MM.1S (cell line): ENCODE measurements at regions not wholly inside any gene's neighbourhood (a gene's known extent, or its start where the extent isn't known, plus 50 kb on each side); places are given as distances from the start of the nearest gene placed in this dataset.

Source experiments
- DNase-seq: peaks from one replicate; pipeline ENCODE4 v3.0.0-alpha.2; 2015
- H2AFZ ChIP-seq: fragments of 300-600 bp; sonication (generic); 2 replicates; pipeline ENCODE4 v1.6.0; 2016; ENCODE audit warnings: antibody characterized with exemption, low read length
- H3F3A ChIP-seq: fragments of 300-600 bp; sonication (generic); 2 replicates; pipeline ENCODE4 v1.6.1; 2016; ENCODE audit warnings: mild to moderate bottlenecking, antibody characterized with exemption, low read length, moderate library complexity, mixed read lengths; ENCODE audit not compliant: insufficient read depth
- H3K27ac ChIP-seq: fragments of 300-600 bp; sonication (generic); 2 replicates; pipeline ENCODE4 v1.5.1; 2016; ENCODE audit warnings: mild to moderate bottlenecking, low read length
- H3K27me3 ChIP-seq: fragments of 300-600 bp; sonication (generic); replicated peaks from 2 replicates; pipeline ENCODE4 v1.6.0; 2016; ENCODE audit warnings: low read length; ENCODE audit not compliant: insufficient read depth
- H3K36me3 ChIP-seq: fragments of 300-600 bp; sonication (generic); replicated peaks from 2 replicates; pipeline ENCODE4 v1.6.1; 2016; ENCODE audit warnings: mild to moderate bottlenecking, low read length, mixed read lengths; ENCODE audit not compliant: insufficient read depth
- H3K4me1 ChIP-seq: fragments of 300-600 bp; sonication (generic); 2 replicates; pipeline ENCODE4 v1.6.1; 2016; ENCODE audit warnings: low read length, mixed read lengths
- H3K4me2 ChIP-seq: fragments of 300-600 bp; sonication (generic); 2 replicates; pipeline ENCODE4 v1.6.0; 2016; ENCODE audit warnings: low read depth, low read length
- H3K4me3 ChIP-seq: fragments of 300-600 bp; sonication (generic); 2 replicates; pipeline ENCODE4 v1.5.1; 2016; ENCODE audit warnings: low read length, mixed read lengths
- H3K79me2 ChIP-seq: fragments of 300-600 bp; sonication (generic); 2 replicates; pipeline ENCODE4 v1.6.1; 2016; ENCODE audit warnings: mixed run types, low read length, mixed read lengths
- H3K9ac ChIP-seq: fragments of 300-600 bp; sonication (generic); 2 replicates; pipeline ENCODE4 v1.6.1; 2016; ENCODE audit warnings: low read length, mixed read lengths
- H3K9me2 ChIP-seq: fragments of 300-600 bp; sonication (generic); replicated peaks from 2 replicates; pipeline ENCODE4 v1.6.1; 2016; ENCODE audit warnings: mild to moderate bottlenecking, low read length, mixed read lengths; ENCODE audit not compliant: insufficient read depth
- H3K9me3 ChIP-seq: fragments of 300-600 bp; sonication (generic); replicated peaks from 2 replicates; pipeline ENCODE4 v1.6.1; 2016; ENCODE audit warnings: mild to moderate bottlenecking, low read length, mixed read lengths; ENCODE audit not compliant: insufficient read depth
- H4K20me1 ChIP-seq: fragments of 300-600 bp; sonication (generic); 2 replicates; pipeline ENCODE4 v1.6.1; 2016; ENCODE audit warnings: mild to moderate bottlenecking, low read length, moderate library complexity, mixed read lengths; ENCODE audit not compliant: insufficient read depth
- EZH2 ChIP-seq: fragments of 300-600 bp; sonication (generic); optimal IDR thresholded peaks from 2 replicates; pipeline ENCODE3; 2017; ENCODE audit warnings: low read depth, mild to moderate bottlenecking, antibody characterized with exemption, low read length, mixed read lengths
- EZH2phosphoT487 ChIP-seq: fragments of 300-600 bp; sonication (generic); IDR thresholded peaks from 2 replicates; pipeline ENCODE4 v1.6.1; 2018; ENCODE audit warnings: antibody characterized with exemption, low read length
- TF ChIP-seq, protein P1 (sequence below): fragments of 300-600 bp; sonication (generic); IDR thresholded peaks from 2 replicates; pipeline ENCODE4 v1.5.1; 2016; ENCODE audit warnings: antibody characterized with exemption, low read length, mixed read lengths

DNA sequence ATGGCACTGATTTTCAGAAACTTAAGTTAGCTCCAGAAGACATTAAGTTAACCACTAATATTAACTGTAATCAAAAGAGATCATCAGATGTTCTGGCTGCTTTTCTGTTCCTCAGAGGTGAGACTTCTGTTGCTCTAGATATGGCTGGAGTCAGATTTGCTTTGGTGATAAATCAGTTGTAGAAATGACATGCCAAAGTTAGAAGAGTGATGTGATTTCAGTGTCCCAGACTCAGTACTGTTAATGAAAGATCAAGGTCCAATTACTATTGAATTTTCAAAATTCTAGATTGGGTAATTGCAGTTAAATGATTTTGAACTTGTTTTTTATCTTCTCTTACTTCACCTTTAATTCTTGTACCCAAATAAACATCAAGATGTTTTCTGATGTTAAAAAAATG, 402.4 kb upstream of the SYNCRIP start:
- H3K4me1 ChIP-seq = no peaks in the 10 kb centered on the region
- no peak overlapping the region for H3K27ac ChIP-seq
- H4K20me1 ChIP-seq = no peaks in the 10 kb centered on the region
- no peak overlapping the region for H3K4me2 ChIP-seq
- no peak overlapping the region for H3K4me3 ChIP-seq
- no peaks in the 10 kb centered on the region for H3K9me3 ChIP-seq
- no peaks in the 10 kb centered on the region for H3K9me2 ChIP-seq
- H3K9ac ChIP-seq = no peak overlapping the region
- no peaks in the 10 kb centered on the region for H3F3A ChIP-seq
- TF ChIP-seq, protein P1, sequence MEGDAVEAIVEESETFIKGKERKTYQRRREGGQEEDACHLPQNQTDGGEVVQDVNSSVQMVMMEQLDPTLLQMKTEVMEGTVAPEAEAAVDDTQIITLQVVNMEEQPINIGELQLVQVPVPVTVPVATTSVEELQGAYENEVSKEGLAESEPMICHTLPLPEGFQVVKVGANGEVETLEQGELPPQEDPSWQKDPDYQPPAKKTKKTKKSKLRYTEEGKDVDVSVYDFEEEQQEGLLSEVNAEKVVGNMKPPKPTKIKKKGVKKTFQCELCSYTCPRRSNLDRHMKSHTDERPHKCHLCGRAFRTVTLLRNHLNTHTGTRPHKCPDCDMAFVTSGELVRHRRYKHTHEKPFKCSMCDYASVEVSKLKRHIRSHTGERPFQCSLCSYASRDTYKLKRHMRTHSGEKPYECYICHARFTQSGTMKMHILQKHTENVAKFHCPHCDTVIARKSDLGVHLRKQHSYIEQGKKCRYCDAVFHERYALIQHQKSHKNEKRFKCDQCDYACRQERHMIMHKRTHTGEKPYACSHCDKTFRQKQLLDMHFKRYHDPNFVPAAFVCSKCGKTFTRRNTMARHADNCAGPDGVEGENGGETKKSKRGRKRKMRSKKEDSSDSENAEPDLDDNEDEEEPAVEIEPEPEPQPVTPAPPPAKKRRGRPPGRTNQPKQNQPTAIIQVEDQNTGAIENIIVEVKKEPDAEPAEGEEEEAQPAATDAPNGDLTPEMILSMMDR = no peak
- TF ChIP-seq EZH2phosphoT487 (no peak), EZH2 (no peak)
- H3K79me2 ChIP-seq = no peaks in the 10 kb centered on the region
- no peak overlapping the region for H2AFZ ChIP-seq
- DNase-seq = no peak
- H3K36me3 ChIP-seq = no peaks in the 10 kb centered on the region
- no peaks in the 10 kb centered on the region for H3K27me3 ChIP-seq

DNA sequence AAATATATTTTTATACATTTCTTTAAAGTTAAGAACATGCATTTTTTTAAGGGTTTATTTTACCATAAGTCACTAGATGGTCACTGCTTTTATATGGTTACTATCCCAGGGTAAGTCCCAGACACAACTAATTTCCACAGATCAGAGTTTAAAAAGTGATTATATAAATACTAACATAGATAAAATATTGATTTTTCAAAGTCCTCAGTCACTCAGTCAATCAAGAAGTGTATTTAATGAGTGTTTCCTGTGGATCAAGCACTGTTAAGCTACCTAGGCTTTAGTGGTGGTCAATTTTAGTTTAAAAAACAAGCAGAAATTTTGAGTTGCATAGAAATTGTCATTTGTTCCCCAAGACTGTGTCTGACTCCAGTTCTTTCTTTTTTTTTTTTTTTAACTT, 399.5 kb upstream of the SYNCRIP start:
- no peaks in the 10 kb centered on the region for H3K9me3 ChIP-seq
- no peaks in the 10 kb centered on the region for H3K27me3 ChIP-seq
- no peaks in the 10 kb centered on the region for H3K36me3 ChIP-seq
- H3K4me3 ChIP-seq = no peak overlapping the region
- no peak overlapping the region for H3K27ac ChIP-seq
- no peak overlapping the region for H3K9ac ChIP-seq
- no peaks in the 10 kb centered on the region for H4K20me1 ChIP-seq
- no peak overlapping the region for H3K4me2 ChIP-seq
- H2AFZ ChIP-seq = no peak overlapping the region
- TF ChIP-seq, protein P1 = no peak
- TF ChIP-seq EZH2phosphoT487 = no peak
- no peak for TF ChIP-seq EZH2
- no peaks in the 10 kb centered on the region for H3K9me2 ChIP-seq
- no peaks in the 10 kb centered on the region for H3F3A ChIP-seq
- H3K79me2 ChIP-seq = no peaks in the 10 kb centered on the region
- H3K4me1 ChIP-seq = no peaks in the 10 kb centered on the region
- DNase-seq = no peak

DNA sequence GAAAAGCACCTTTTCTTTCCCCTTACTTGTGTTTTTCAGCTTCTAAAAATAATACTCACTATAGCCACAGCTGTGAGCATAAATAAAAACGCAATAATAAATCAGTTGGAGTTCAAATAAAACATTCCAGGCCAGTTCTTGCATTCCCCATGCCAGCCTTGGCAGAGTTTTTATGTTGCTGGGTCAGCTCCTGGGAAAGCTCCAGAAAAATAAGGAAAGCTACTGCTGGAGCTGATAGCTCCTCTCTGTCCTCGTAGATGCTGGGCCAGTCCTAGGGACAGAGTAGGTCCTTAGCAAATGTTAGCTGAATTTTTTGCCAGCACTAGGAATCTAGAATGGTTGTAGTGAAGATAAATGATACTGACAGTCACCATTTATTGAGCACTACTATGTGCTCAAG, 389.0 kb upstream of the SYNCRIP start:
- TF ChIP-seq, protein P1 = no peak
- TF ChIP-seq EZH2phosphoT487 = no peak
- no peak for TF ChIP-seq EZH2
- no peak overlapping the region for H3K9ac ChIP-seq

DNA sequence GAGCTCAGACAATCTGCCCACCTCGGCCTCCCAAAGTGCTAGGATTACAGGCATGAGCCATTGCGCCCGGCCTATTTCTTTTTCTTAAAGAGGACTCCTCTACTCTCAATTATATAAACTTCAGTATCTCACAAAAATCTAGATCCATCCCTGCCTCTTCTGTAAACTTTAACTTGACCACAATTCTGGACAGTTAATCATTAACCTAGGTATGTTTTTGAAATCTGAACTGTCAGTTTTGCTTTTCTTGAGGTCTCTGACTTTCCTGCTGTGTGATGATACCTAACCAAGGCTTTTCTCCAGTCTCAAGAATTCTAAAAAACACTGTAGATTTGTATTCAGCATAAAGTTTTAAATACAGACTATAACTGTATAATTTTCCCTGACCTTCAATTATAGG, 388.2 kb upstream of the SYNCRIP start:
- Histone ChIP-seq H3K9me3 (no peaks in the 10 kb centered on the region), H3K79me2 (no peaks in the 10 kb centered on the region), H3K4me1 (no peaks in the 10 kb centered on the region), H3K9ac (no peak overlapping the region), H3K27ac (no peak overlapping the region), H3K4me2 (no peak overlapping the region), H3F3A (no peaks in the 10 kb centered on the region), H3K9me2 (no peaks in the 10 kb centered on the region), H2AFZ (no peak overlapping the region), H4K20me1 (no peaks in the 10 kb centered on the region), H3K36me3 (no peaks in the 10 kb centered on the region), H3K27me3 (no peaks in the 10 kb centered on the region), H3K4me3 (no peak overlapping the region)
- DNase-seq = no peak
- no peak for TF ChIP-seq EZH2phosphoT487
- TF ChIP-seq, protein P1 = no peak

More for the DNA sequence above, 389.0 kb upstream of the SYNCRIP start:
- no peaks in the 10 kb centered on the region for H3K4me1 ChIP-seq
- H3K4me3 ChIP-seq = no peak overlapping the region
- H3K9me3 ChIP-seq = no peaks in the 10 kb centered on the region
- no peaks in the 10 kb centered on the region for H3F3A ChIP-seq
- no peaks in the 10 kb centered on the region for H3K79me2 ChIP-seq
- H3K4me2 ChIP-seq = no peak overlapping the region
- no peaks in the 10 kb centered on the region for H3K27me3 ChIP-seq
- no peaks in the 10 kb centered on the region for H3K9me2 ChIP-seq
- DNase-seq = no peak
- no peaks in the 10 kb centered on the region for H4K20me1 ChIP-seq
- H2AFZ ChIP-seq = no peak overlapping the region
- H3K36me3 ChIP-seq = no peaks in the 10 kb centered on the region
- H3K27ac ChIP-seq = no peak overlapping the region
